ENCODE measurements at regions not wholly inside any gene's neighbourhood (a gene's known extent, or its start where the extent isn't known, plus 50 kb on each side); places are given as distances from the start of the nearest gene placed in this dataset.

DNA sequence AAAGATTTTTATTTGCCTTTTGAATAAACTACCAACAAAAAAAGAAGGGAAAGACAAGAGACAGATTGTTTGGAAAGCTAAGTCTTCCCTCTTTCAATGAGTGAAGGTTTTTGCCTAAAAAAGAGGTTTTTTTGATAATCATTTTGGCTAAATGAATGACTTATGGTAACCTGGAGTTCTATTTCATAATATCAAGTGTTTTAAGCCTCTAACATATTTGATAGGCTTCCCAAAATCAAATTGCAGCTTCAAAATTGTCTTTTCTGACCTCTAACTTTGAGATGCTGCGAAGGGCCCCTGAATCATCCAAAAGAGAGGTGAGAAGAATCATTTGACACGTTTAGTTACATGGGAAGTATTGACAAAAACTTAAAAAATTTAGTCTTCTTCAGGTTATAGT is 53.0 kb upstream of the NAMPT start:
- no peak for FAIRE-seq

DNA sequence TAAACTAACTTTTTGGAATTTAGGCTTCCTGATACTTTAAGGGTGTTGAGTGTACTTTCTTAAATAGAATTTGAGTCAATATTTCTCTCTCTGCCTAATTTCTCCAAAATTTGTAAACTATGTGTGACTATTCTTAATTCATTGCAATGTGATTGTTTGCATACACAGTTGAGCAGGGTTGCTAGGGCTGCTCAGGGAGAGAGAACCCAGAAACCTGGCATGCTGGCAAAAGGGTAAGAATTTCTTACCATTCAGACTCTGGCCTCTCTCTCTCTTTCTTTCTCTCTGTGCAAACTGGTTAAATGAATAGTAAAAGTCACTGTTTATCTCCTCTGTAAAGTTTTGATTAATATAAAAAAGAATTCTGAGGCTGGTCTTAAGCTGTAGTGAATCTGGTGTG is 51.0 kb upstream of the NAMPT start:
- no peak for FAIRE-seq

All from islet of Langerhans (tissue), 1 donor.